ENCODE measurements at regions not wholly inside any gene's neighbourhood (a gene's known extent, or its start where the extent isn't known, plus 50 kb on each side); places are given as distances from the start of the nearest gene placed in this dataset.

- Histone ChIP-seq H3K9ac (ENCODE audit: insufficient read depth in 1 of 2, low read length in 2 of 2) (no peak overlapping the region), H3K27ac (ENCODE audit: low read depth in 1 of 2, low read length in 1 of 2) (no peak overlapping the region), H3K27me3 (ENCODE audit: control insufficient read depth in 3 of 3, insufficient read depth in 3 of 3, low read length in 2 of 3) (no peaks in the 10 kb centered on the region), H3K36me3 (ENCODE audit: control insufficient read depth in 4 of 4, insufficient read depth in 4 of 4, low read length in 4 of 4) (no peaks in the 10 kb centered on the region), H3K9me3 (ENCODE audit: control insufficient read depth in 4 of 4, insufficient read depth in 3 of 4, low read length in 3 of 4) (no peaks in the 10 kb centered on the region), H3K4me3 (no peak overlapping the region), H3K4me1 (ENCODE audit: control insufficient read depth in 5 of 5, insufficient read depth in 5 of 5, low read length in 5 of 5) (no peaks in the 10 kb centered on the region)
- WGBS, 2 donors = 80 to 81% methylated on average over 3 of the region's 3 CpGs
- no peak for TF ChIP-seq CTCF (IDR thresholded peaks at IDR 0.05; ENCODE audit: control extremely low read depth, extremely low read depth)
- DNase-seq (no peak), ATAC-seq (ENCODE audit: insufficient read depth, low FRiP score) (no peak)
Observed at GRCh38 chr9:26368241-26368640, 524.4 kb downstream of the CAAP1 start.

GRCh38 chr9:26361010-26361409 lies 531.6 kb downstream of the CAAP1 start:
- H3K36me3 ChIP-seq (ENCODE audit: control insufficient read depth in 4 of 4, insufficient read depth in 4 of 4, low read length in 4 of 4) = no peaks in the 10 kb centered on the region
- peaks cover 0 to 19% (median 0%) of the 10 kb centered on the region in 5 donors for H3K4me1 ChIP-seq (ENCODE audit: control insufficient read depth in 5 of 5, insufficient read depth in 5 of 5, low read length in 5 of 5)
- no peaks in the 10 kb centered on the region for H3K27me3 ChIP-seq (ENCODE audit: control insufficient read depth in 3 of 3, insufficient read depth in 3 of 3, low read length in 2 of 3)
- DNase-seq (no peak), ATAC-seq (ENCODE audit: insufficient read depth, low FRiP score) (no peak)
- H3K9ac ChIP-seq (ENCODE audit: insufficient read depth in 1 of 2, low read length in 2 of 2) = no peak overlapping the region
- H3K4me3 ChIP-seq = no peak overlapping the region
- no peak overlapping the region for H3K27ac ChIP-seq (ENCODE audit: low read depth in 1 of 2, low read length in 1 of 2)
- WGBS, 2 donors = 83 to 86% methylated on average over 2 of the region's 2 CpGs
- H3K9me3 ChIP-seq (ENCODE audit: control insufficient read depth in 4 of 4, insufficient read depth in 3 of 4, low read length in 3 of 4) = no peaks in the 10 kb centered on the region
- TF ChIP-seq CTCF (IDR thresholded peaks at IDR 0.05; ENCODE audit: control extremely low read depth, extremely low read depth) = no peak

GRCh38 chr9:26358836-26359235 lies 533.8 kb downstream of the CAAP1 start:
- Histone ChIP-seq H3K27ac (ENCODE audit: low read depth in 1 of 2, low read length in 1 of 2) (no peak overlapping the region), H3K4me3 (no peak overlapping the region), H3K9me3 (ENCODE audit: control insufficient read depth in 4 of 4, insufficient read depth in 3 of 4, low read length in 3 of 4) (no peaks in the 10 kb centered on the region), H3K36me3 (ENCODE audit: control insufficient read depth in 4 of 4, insufficient read depth in 4 of 4, low read length in 4 of 4) (no peaks in the 10 kb centered on the region), H3K27me3 (ENCODE audit: control insufficient read depth in 3 of 3, insufficient read depth in 3 of 3, low read length in 2 of 3) (no peaks in the 10 kb centered on the region), H3K9ac (ENCODE audit: insufficient read depth in 1 of 2, low read length in 2 of 2) (no peak overlapping the region), H3K4me1 (ENCODE audit: control insufficient read depth in 5 of 5, insufficient read depth in 5 of 5, low read length in 5 of 5) (peaks cover 0 to 19% (median 0%) of the 10 kb centered on the region in 5 donors)
- no peak for TF ChIP-seq CTCF (IDR thresholded peaks at IDR 0.05; ENCODE audit: control extremely low read depth, extremely low read depth)
- ATAC-seq (ENCODE audit: insufficient read depth, low FRiP score) (no peak), DNase-seq (peak in 2 of 3 donors; percentile 12 to 71)

- TF ChIP-seq CTCF (IDR thresholded peaks at IDR 0.05; ENCODE audit: control extremely low read depth, extremely low read depth) = no peak
- ATAC-seq (ENCODE audit: insufficient read depth, low FRiP score) (no peak), DNase-seq (peak in 1 of 3 donors; percentile 32)
- no peaks in the 10 kb centered on the region for H3K9me3 ChIP-seq (ENCODE audit: control insufficient read depth in 4 of 4, insufficient read depth in 3 of 4, low read length in 3 of 4)
- 44 to 67% methylated on average over 3 of the region's 3 CpGs for WGBS, 2 donors
- no peak overlapping the region for H3K9ac ChIP-seq (ENCODE audit: insufficient read depth in 1 of 2, low read length in 2 of 2)
- no peaks in the 10 kb centered on the region for H3K27me3 ChIP-seq (ENCODE audit: control insufficient read depth in 3 of 3, insufficient read depth in 3 of 3, low read length in 2 of 3)
- no peaks in the 10 kb centered on the region for H3K36me3 ChIP-seq (ENCODE audit: control insufficient read depth in 4 of 4, insufficient read depth in 4 of 4, low read length in 4 of 4)
- no peak overlapping the region for H3K27ac ChIP-seq (ENCODE audit: low read depth in 1 of 2, low read length in 1 of 2)
- H3K4me1 ChIP-seq (ENCODE audit: control insufficient read depth in 5 of 5, insufficient read depth in 5 of 5, low read length in 5 of 5) = peaks cover 0 to 19% (median 0%) of the 10 kb centered on the region in 5 donors
- H3K4me3 ChIP-seq = no peak overlapping the region
Observed at GRCh38 chr9:26357803-26358344, 534.7 kb downstream of the CAAP1 start.

Data from lung (tissue), 11 donors.